Smooth muscle cell (in vitro differentiated cells): ENCODE measurements at regions not wholly inside any gene's neighbourhood (a gene's known extent, or its start where the extent isn't known, plus 50 kb on each side); places are given as distances from the start of the nearest gene placed in this dataset.

Experiments used
- DNase-seq: peaks from one replicate; lab custom pipeline; 2025; ENCODE audit not compliant: unreplicated experiment; lab: John Stamatoyannopoulos, UW
- H2AFZ ChIP-seq: fragments of 200-600 bp; sonication (generic); 2 replicates; pipeline ENCODE4 v1.6.0; 2016; ENCODE audit warnings: antibody characterized with exemption, low read depth, mild to moderate bottlenecking
- H3F3A ChIP-seq: fragments of 200-600 bp; sonication (generic); 2 replicates; pipeline ENCODE4 v1.6.0; 2017; ENCODE audit warnings: antibody characterized with exemption, low read depth
- H3K27ac ChIP-seq: fragments of 200-600 bp; sonication (generic); 2 replicates; pipeline ENCODE4 v1.5.1; 2016; ENCODE audit warnings: low read depth, mild to moderate bottlenecking
- H3K27me3 ChIP-seq: fragments of 200-600 bp; sonication (generic); 2 replicates; pipeline ENCODE4 v1.6.1; 2016; ENCODE audit warnings: low read depth, mild to moderate bottlenecking
- H3K36me3 ChIP-seq: fragments of 200-600 bp; sonication (generic); 2 replicates; pipeline ENCODE4 v1.5.1; 2016; ENCODE audit warnings: low read depth
- H3K4me1 ChIP-seq: fragments of 200-600 bp; sonication (generic); 2 replicates; pipeline ENCODE4 v1.5.1; 2016; ENCODE audit warnings: low read depth
- H3K4me2 ChIP-seq: fragments of 200-600 bp; sonication (generic); 2 replicates; pipeline ENCODE4 v1.6.0; 2016; ENCODE audit warnings: mild to moderate bottlenecking
- H3K4me3 ChIP-seq: fragments of 200-600 bp; sonication (generic); 2 replicates; pipeline ENCODE4 v1.5.1; 2016; ENCODE audit warnings: mild to moderate bottlenecking
- H3K79me2 ChIP-seq: fragments of 200-600 bp; sonication (generic); 2 replicates; pipeline ENCODE4 v1.6.0; 2016; ENCODE audit warnings: low read depth, mild to moderate bottlenecking
- H3K9ac ChIP-seq: fragments of 200-600 bp; sonication (generic); 2 replicates; pipeline ENCODE4 v1.6.0; 2016; ENCODE audit warnings: low read depth
- H3K9me3 ChIP-seq: fragments of 200-600 bp; sonication (generic); replicated peaks from 2 replicates; pipeline ENCODE4 v1.5.1; 2016; ENCODE audit warnings: low read depth
- H4K20me1 ChIP-seq: fragments of 200-600 bp; sonication (generic); 2 replicates; pipeline ENCODE4 v1.6.0; 2016; ENCODE audit warnings: low read depth
- WGBS: methylation state at CpG from one replicate; pipeline ENCODE4 v1.1.7; 2016; ENCODE audit warnings: low lambda C conversion rate; 5-methylcytosine and 5-hydroxymethylcytosine counted together
- TF ChIP-seq, protein P1 (sequence below): fragments of 200-600 bp; sonication (generic); IDR thresholded peaks from 2 replicates; pipeline ENCODE4 v1.5.1; 2017; ENCODE audit warnings: borderline replicate concordance, mild to moderate bottlenecking, antibody characterized with exemption; ENCODE audit not compliant: insufficient read depth, poor library complexity, severe bottlenecking

DNA sequence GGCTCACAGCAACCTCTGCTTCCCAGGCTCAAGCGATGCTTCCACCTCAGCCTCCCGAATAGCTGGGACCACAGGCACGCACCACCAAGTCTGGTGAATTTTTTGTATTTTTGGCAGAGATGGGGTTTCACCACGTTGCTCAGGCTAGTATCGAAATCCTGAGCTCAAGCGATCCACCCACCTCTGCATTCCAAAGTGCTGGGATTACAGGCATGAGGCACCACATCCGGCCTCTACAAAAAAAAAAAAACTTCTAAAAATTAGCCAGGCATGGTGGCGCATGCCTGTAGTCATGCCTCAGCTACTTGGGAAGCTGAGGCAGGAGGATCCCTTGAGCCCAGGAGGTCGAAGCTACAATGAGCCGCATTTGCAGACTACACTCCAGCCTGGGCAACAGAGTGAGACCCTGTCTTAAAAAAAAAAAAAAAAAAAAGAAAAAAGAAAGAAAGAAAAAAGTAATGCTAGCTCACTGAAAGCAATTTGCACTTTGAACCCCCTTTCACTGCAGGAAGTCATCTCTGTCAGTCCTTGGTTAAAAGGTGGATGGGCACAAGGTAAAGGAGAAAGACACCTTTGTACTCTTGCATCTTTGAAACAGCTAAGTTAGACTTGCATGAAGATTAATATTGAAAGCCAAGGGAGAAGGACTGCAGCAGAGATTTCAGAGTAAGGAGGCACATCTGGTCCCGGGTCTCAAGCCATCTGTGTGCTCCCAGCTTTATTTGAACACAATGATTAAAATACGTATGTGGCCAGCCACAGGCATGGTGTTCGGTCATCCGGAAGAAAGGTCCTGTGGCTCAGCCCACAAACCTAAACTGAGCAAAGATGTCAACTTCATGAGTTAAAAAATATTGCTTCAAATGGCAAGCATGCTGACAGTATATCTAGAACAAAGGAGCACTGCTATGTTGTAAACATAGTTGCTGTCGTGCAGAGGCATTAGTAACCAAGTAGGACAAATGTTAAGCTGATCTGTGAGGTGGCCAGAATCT lies 103.8 kb upstream of the HMGA2 start:
- Histone ChIP-seq H3K27ac (peak overlapping the region; percentile 82), H3K79me2 (no peaks in the 10 kb centered on the region), H3K4me2 (peak overlapping the region; percentile 57), H3K9me3 (no peaks in the 10 kb centered on the region), H3K27me3 (no peaks in the 10 kb centered on the region), H3K4me3 (no peak overlapping the region), H4K20me1 (no peaks in the 10 kb centered on the region), H2AFZ (no peak overlapping the region), H3K36me3 (no peaks in the 10 kb centered on the region), H3K9ac (peak overlapping the region; percentile 20), H3F3A (no peaks in the 10 kb centered on the region), H3K4me1 (peaks cover 18% of the 10 kb centered on the region)
- DNase-seq = no peak
- WGBS = 25% methylated on average over 15 of the region's 15 CpGs
- TF ChIP-seq, protein P1, sequence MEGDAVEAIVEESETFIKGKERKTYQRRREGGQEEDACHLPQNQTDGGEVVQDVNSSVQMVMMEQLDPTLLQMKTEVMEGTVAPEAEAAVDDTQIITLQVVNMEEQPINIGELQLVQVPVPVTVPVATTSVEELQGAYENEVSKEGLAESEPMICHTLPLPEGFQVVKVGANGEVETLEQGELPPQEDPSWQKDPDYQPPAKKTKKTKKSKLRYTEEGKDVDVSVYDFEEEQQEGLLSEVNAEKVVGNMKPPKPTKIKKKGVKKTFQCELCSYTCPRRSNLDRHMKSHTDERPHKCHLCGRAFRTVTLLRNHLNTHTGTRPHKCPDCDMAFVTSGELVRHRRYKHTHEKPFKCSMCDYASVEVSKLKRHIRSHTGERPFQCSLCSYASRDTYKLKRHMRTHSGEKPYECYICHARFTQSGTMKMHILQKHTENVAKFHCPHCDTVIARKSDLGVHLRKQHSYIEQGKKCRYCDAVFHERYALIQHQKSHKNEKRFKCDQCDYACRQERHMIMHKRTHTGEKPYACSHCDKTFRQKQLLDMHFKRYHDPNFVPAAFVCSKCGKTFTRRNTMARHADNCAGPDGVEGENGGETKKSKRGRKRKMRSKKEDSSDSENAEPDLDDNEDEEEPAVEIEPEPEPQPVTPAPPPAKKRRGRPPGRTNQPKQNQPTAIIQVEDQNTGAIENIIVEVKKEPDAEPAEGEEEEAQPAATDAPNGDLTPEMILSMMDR = no peak

DNA sequence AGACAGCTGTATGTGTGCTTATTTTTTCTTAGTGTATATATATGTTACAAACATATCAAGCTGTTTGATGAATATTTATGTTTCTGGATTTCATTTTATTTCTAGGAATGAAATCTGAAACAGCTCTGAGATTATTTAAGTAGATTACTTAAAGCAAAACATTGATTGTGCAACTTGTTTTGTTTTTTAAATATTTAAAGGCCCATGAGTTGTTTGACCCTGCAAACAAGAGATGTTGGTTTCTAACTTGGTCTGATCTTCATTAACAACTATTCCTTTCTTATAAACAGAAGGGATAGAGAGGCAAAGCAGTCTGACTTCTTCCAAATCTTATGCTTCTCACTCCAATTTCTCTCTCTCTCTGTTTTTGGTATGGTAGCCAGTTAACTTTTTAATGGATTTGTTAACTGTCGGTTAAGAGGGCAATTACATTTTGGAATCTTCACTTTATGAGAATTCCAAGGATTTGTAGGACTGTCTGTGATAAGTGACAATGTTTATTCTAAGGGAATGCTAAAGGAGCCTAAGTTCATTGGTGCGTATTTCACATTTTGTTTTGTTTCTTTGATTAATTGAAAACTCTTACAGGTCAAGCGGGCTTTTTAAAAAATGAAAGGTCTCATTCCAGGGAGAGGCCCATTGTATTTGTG lies 102.6 kb upstream of the HMGA2 start:
- H3K4me1 ChIP-seq = peaks cover 18% of the 10 kb centered on the region
- H3K4me2 ChIP-seq = peak overlapping the region; percentile 57
- WGBS = 32% methylated on average over 3 of the region's 3 CpGs
- H3K4me3 ChIP-seq = no peak overlapping the region
- DNase-seq = no peak
- TF ChIP-seq, protein P1 = no peak
- H2AFZ ChIP-seq = peak overlapping the region; percentile 56
- H4K20me1 ChIP-seq = no peaks in the 10 kb centered on the region
- no peaks in the 10 kb centered on the region for H3K27me3 ChIP-seq
- H3K79me2 ChIP-seq = no peaks in the 10 kb centered on the region
- H3K9me3 ChIP-seq = no peaks in the 10 kb centered on the region
- no peaks in the 10 kb centered on the region for H3K36me3 ChIP-seq
- peak overlapping the region; percentile 82 for H3K27ac ChIP-seq
- H3F3A ChIP-seq = no peaks in the 10 kb centered on the region
- peak overlapping the region; percentile 31 for H3K9ac ChIP-seq

DNA sequence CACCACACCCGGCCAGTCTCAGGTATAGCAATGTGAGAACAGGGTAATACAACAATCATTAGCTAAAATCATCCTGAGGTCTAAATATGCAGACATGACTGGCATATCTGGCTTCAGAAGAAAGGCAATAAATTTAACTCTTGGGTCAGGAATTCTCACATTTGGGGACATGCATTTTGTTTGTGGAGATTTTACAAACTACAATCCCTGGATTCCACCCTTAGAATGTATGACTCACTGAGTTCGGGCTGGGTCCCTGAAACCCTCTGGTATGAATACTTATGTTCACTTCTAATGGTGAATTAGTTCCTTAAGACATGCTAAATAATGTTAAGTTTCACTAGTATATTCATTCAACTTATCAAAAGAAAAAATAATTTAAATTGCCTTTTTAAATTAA lies 98.9 kb upstream of the HMGA2 start:
- no peaks in the 10 kb centered on the region for H3K36me3 ChIP-seq
- H3K27me3 ChIP-seq = no peaks in the 10 kb centered on the region
- H2AFZ ChIP-seq = no peak overlapping the region
- no peaks in the 10 kb centered on the region for H3F3A ChIP-seq
- H3K4me2 ChIP-seq = peak overlapping the region; percentile 30
- TF ChIP-seq, protein P1 = no peak
- 49% methylated on average over 2 of the region's 2 CpGs for WGBS
- H3K4me1 ChIP-seq = peaks cover 27% of the 10 kb centered on the region
- no peak for DNase-seq
- no peak overlapping the region for H3K27ac ChIP-seq
- H3K4me3 ChIP-seq = no peak overlapping the region
- no peaks in the 10 kb centered on the region for H3K9me3 ChIP-seq
- H3K79me2 ChIP-seq = peaks cover 3% of the 10 kb centered on the region
- no peaks in the 10 kb centered on the region for H4K20me1 ChIP-seq
- no peak overlapping the region for H3K9ac ChIP-seq
